Stomach smooth muscle (tissue), 2 donors: ENCODE measurements at regions not wholly inside any gene's neighbourhood (a gene's known extent, or its start where the extent isn't known, plus 50 kb on each side); places are given as distances from the start of the nearest gene placed in this dataset.

ENCODE experiments used
- H3K27ac ChIP-seq: one replicate; pipeline ENCODE4 v1.7.0; 2013; ENCODE audit warnings: mild to moderate bottlenecking, low read length, inconsistent platforms
- H3K27me3 ChIP-seq, 2 donors: one replicate each; pipeline ENCODE4 v1.7.0; 2013; ENCODE audit warnings: low read length in 2 of 2; ENCODE audit not compliant: insufficient read depth in 2 of 2, control insufficient read depth in 1 of 2
- H3K36me3 ChIP-seq, 2 donors: one replicate each; pipeline ENCODE4 v1.7.0; 2013; ENCODE audit warnings: low read length in 2 of 2; ENCODE audit not compliant: control insufficient read depth in 2 of 2, insufficient read depth in 2 of 2
- H3K4me1 ChIP-seq: one replicate; pipeline ENCODE4 v1.7.0; 2013; ENCODE audit warnings: low read length; ENCODE audit not compliant: control insufficient read depth, insufficient read depth
- H3K4me3 ChIP-seq, 2 donors: one replicate each; pipeline ENCODE4 v1.7.0; 2013; ENCODE audit warnings: low read length in 2 of 2
- H3K9ac ChIP-seq, 2 donors: one replicate each; pipeline ENCODE4 v1.7.0; 2013; ENCODE audit warnings: low read length in 2 of 2, mild to moderate bottlenecking in 1 of 2
- H3K9me3 ChIP-seq, 2 donors: one replicate each; pipeline ENCODE4 v1.7.0; 2013; ENCODE audit warnings: low read length in 2 of 2; ENCODE audit not compliant: control insufficient read depth in 2 of 2
- donor health status: healthy.
- donor health status: Pancreatic carcinoma.

DNA sequence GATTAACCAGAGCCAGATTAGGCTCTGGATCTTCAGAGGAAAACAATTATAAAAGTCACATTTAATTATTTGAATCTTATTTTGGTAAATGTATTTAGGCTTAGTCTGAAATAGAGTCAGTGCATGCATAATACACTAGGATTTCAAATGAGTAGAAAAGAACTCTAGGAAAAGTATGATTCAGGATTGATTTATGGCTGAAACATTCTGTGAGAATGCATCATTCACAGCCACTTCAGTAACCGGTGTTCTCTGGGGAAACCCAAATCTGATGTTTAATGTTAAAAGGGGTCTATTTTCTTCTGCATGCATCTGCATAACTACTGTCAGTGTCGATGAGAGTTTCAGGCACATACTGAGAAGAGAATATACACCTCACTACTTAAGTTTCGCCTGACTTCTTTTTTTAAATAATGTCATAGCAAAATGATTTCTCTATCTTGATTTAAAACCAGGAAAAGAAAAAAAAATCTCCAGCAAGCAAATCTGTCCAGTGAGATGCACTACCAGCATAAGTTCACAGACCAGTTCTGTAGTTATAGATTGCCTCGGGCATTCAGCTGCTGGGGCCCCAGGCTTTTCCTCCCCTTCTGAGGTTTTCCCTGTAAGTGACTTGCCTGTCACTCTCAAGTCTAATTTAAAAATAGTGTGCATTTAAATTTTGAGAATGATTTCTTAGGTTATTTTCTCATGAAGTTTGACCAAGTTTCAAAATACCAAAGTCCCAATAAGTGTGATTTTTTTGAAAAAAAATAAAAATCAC lies 501.5 kb downstream of the NR4A2 start:
- Histone ChIP-seq H3K4me3 (no peak overlapping the region), H3K27me3 (no peaks in the 10 kb centered on the region), H3K9ac (no peak overlapping the region), H3K9me3 (no peaks in the 10 kb centered on the region), H3K27ac (no peak overlapping the region), H3K4me1 (no peaks in the 10 kb centered on the region), H3K36me3 (no peaks in the 10 kb centered on the region)

DNA sequence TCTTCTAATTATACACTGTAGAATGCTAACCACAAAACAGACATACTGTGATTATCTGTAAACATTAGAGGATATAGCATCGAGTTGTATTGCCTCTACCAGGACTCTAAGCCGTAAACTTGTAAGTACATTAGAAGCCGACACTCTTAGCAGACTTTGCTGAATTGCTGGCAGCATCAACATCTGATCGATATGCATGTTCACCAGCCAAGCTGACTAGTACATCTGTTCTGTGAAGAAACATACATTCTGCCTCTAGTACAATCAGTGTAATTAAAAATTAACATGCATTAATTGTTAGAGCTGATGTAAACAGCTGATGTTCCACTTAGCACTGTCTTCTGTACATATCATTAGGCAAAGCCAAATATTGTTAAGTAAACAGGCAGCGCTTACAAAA lies 502.2 kb downstream of the NR4A2 start:
- Histone ChIP-seq H3K9me3 (no peaks in the 10 kb centered on the region), H3K4me1 (no peaks in the 10 kb centered on the region), H3K27me3 (no peaks in the 10 kb centered on the region), H3K36me3 (no peaks in the 10 kb centered on the region), H3K9ac (no peak overlapping the region), H3K4me3 (no peak overlapping the region), H3K27ac (no peak overlapping the region)

DNA sequence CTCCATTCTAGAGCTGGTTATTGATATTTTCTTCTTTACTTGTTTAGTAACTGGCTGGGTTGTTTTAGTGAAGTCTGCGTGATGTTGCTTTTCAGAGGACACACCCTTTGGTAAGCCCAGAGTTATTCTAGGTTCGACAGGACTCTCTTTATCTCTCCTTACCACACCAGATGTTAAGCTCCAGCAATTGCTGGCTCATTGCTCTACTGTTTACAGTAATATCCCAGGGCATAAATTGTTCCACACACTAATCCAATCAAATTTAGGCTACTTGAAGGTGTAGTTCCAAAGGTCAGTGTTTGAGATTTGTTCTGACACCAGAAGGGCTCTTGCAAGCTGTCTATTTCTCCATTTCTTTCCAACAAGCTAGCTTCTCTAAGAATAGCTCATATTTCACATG lies 506.6 kb downstream of the NR4A2 start:
- H3K27ac ChIP-seq: no peak overlapping the region
- no peak overlapping the region for H3K9ac ChIP-seq

DNA sequence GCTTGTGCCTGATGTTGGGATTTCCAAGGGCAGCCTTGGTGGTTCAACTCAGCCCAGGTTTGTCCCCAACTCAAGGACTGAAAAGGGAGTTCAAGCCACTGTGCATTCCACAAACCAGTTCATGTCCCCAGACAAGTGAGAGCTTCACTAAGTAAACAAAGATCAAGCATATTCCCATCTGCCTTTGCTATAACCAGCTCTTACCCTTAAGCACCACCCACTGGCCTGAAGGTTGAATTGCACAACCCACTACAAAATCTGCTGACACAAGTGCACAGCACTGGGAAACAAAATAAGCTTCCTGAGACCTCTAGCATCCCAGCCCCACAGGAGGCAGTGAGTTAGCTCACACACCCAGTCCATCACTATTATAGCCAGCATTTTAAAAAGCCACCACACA lies 516.7 kb downstream of the NR4A2 start:
- H3K9ac ChIP-seq: no peak overlapping the region
- no peaks in the 10 kb centered on the region for H3K9me3 ChIP-seq
- no peak overlapping the region for H3K4me3 ChIP-seq
- no peaks in the 10 kb centered on the region for H3K36me3 ChIP-seq
- no peaks in the 10 kb centered on the region for H3K27me3 ChIP-seq
- H3K4me1 ChIP-seq: no peaks in the 10 kb centered on the region
- no peak overlapping the region for H3K27ac ChIP-seq

More for the DNA sequence above, 506.6 kb downstream of the NR4A2 start:
- Histone ChIP-seq H3K27me3 (no peaks in the 10 kb centered on the region), H3K4me1 (no peaks in the 10 kb centered on the region), H3K9me3 (no peaks in the 10 kb centered on the region), H3K4me3 (no peak overlapping the region), H3K36me3 (no peaks in the 10 kb centered on the region)

DNA sequence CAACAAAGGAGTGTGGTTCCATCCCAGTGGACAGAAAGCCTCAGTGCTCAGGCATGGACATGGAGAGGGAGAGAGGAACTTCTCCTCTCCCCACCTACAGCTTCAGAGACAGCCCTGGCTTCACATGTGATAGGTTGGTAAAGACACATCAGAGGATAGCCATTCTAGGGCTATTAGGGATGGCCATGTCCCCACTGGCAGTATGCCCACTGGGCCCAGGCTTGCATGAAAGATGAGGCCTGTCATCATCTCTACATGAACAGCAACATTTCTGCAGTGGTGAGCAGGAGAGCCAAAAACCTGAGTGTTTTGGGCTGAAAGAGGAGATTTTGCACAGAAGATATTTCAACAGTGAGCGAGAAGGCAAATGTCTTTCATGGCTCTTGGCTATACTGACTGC lies 517.2 kb downstream of the NR4A2 start:
- H3K4me3 ChIP-seq: no peak overlapping the region
- H3K4me1 ChIP-seq: no peaks in the 10 kb centered on the region
- no peak overlapping the region for H3K27ac ChIP-seq
- H3K27me3 ChIP-seq: no peaks in the 10 kb centered on the region
- no peaks in the 10 kb centered on the region for H3K9me3 ChIP-seq
- H3K9ac ChIP-seq: no peak overlapping the region
- H3K36me3 ChIP-seq: no peaks in the 10 kb centered on the region

DNA sequence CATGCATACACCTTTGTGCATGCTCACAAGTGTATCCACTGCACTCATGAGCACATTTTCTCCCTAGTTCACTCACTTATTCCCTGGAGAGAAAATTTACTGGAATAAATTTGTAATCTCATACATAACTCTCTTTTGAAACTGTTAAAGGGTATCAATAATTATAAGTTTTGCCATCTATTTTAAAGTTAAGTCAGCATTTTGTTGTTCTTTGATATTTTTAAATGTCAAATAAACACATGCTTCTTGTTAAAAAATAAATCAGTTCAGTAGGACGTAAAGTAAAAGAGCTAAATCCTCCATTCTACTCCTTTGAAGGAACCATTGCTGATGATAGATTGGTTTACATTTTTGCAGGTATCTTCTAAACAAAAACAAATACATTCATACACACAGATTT lies 522.1 kb downstream of the NR4A2 start:
- Histone ChIP-seq H3K27me3 (no peaks in the 10 kb centered on the region), H3K36me3 (no peaks in the 10 kb centered on the region), H3K4me1 (no peaks in the 10 kb centered on the region), H3K27ac (no peak overlapping the region), H3K9me3 (no peaks in the 10 kb centered on the region), H3K4me3 (no peak overlapping the region), H3K9ac (no peak overlapping the region)

DNA sequence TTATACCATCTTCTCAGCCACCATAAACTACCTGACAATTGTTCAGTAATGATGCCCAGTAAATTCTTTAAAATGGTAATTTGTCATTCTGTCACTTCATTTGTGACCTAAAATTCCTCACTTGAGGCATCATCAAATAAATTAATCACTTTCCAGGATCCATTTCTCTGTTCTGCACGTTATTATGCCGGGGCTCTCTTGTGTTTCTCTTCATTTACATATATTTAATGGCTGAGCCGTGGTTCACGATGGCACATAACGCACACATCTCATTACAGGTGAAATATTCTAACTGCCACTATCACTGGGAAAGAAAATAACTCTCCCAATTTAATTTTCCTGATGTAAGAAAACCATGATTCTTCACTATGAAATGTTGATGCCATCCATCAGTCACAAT lies 529.6 kb downstream of the NR4A2 start:
- Histone ChIP-seq H3K27ac (no peak overlapping the region), H3K9me3 (no peaks in the 10 kb centered on the region), H3K4me3 (no peak overlapping the region), H3K9ac (no peak overlapping the region), H3K36me3 (no peaks in the 10 kb centered on the region), H3K27me3 (no peaks in the 10 kb centered on the region), H3K4me1 (no peaks in the 10 kb centered on the region)

DNA sequence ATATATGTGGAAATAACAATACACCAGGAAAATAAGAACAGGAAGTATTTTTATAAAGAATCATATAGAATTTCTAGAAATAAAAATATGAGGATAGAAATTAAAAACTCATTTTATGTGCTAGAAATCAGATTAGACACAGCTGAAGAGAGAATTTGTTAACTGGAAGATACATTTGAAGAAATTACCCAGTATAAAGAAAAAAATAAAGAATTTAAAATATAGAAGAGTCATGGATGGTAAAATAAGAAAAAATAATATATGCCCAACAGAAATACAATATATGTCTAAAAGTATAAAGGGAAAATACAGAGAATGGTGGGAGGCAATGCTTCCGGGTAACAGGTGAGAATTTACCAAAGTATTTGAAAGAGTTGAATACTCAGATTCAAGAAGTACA lies 539.9 kb downstream of the NR4A2 start:
- H3K36me3 ChIP-seq: no peaks in the 10 kb centered on the region
- no peaks in the 10 kb centered on the region for H3K27me3 ChIP-seq
- H3K27ac ChIP-seq: no peak overlapping the region
- no peak overlapping the region for H3K9ac ChIP-seq
- peaks cover 3 to 7% of the 10 kb centered on the region in 2 donors for H3K9me3 ChIP-seq
- H3K4me1 ChIP-seq: no peaks in the 10 kb centered on the region
- H3K4me3 ChIP-seq: no peak overlapping the region

DNA sequence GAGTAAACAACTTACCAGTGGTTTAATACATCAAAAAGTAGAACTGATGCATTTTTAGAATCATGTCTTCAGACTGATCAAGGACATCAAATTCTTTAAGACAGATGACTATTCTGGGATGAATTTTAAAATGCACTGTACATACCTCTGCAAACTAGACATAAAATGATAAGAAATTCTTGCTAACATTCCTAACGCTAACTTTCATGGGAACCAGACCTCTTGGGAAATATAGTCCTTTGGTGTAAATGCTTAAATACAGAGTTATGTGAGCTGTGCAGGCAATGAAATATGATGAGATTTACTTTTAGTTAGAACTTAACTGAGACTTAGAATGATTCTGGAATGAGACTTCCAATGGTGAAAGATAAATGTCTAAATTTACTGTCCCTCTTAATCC lies 562.0 kb downstream of the NR4A2 start:
- Histone ChIP-seq H3K9me3 (no peaks in the 10 kb centered on the region), H3K9ac (no peak overlapping the region), H3K36me3 (no peaks in the 10 kb centered on the region), H3K4me1 (no peaks in the 10 kb centered on the region), H3K27me3 (no peaks in the 10 kb centered on the region), H3K27ac (no peak overlapping the region), H3K4me3 (no peak overlapping the region)

DNA sequence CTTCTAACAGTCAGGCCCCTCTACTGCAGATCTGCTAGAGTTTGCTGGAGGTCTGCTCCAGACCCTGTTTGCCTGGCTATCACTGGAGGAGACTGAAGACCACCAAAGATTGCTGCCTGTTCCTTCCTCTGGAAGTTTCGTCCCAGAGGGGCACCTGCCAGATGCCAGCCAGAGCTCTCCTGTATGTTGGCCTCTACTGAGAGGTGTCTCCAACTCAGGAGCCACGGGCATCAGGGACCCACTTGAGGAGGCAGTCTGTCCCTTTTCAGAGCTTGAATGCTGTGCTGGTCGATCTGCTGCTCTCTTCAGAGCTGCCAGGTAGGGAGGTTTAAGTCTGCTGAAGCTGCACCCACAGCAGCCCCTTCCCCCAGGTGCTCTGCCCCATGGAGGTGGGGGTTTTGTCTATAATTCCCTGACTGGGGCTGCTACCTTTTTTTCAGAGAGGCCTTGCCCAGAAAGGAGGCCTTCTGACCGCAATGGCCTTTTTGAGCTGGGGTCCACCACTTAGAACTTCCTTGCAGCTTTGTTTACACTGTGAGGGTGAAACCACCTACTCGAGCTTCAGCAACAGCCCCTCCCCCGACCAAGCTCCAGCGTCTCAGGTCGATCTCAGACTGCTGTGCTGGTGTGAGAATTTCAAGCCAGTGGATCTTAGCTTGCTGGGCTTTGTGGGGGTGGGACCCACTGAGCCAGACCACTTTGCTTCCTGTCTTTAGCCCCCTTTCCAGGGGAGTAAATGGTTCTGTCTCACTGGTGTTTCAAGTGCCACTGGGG lies 566.0 kb downstream of the NR4A2 start:
- H3K27ac ChIP-seq: no peak overlapping the region
- H3K9ac ChIP-seq: no peak overlapping the region
- H3K4me3 ChIP-seq: no peak overlapping the region
- H3K27me3 ChIP-seq: no peaks in the 10 kb centered on the region
- no peaks in the 10 kb centered on the region for H3K4me1 ChIP-seq
- H3K9me3 ChIP-seq: no peaks in the 10 kb centered on the region
- no peaks in the 10 kb centered on the region for H3K36me3 ChIP-seq

DNA sequence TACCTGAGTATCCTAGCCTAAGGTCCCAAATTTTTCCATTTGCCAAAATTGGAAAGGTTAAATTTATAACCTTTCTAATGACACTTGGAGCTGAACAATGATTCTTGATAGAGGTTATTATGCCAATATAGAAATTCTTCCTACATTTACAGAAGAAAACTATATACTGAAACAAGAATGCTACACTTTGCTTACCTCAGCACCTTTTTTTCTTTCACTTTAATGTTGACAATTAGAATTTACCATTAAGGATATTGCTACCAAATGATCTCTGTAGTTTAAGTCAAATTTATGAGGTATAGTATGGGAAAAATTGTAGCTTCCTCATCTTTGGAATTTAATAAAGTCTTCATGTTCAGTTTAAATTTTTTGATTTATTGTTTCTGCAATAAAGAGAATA lies 577.0 kb downstream of the NR4A2 start:
- Histone ChIP-seq H3K4me1 (no peaks in the 10 kb centered on the region), H3K36me3 (no peaks in the 10 kb centered on the region), H3K9ac (no peak overlapping the region), H3K4me3 (no peak overlapping the region), H3K27me3 (no peaks in the 10 kb centered on the region), H3K9me3 (no peaks in the 10 kb centered on the region), H3K27ac (no peak overlapping the region)
